ENCODE measurements at regions not wholly inside any gene's neighbourhood (a gene's known extent, or its start where the extent isn't known, plus 50 kb on each side); places are given as distances from the start of the nearest gene placed in this dataset.
A peak's percentile ranks its signal among the peaks of the same experiment; 100 is the strongest.

GRCh38 chr15:66623801-66624453 lies 58.1 kb upstream of the LCTL start:
- TF ChIP-seq CTCF (IDR thresholded peaks at IDR 0.05 in 2 of 3, conservative IDR thresholded peaks at IDR 0.05 in 1 of 3; ENCODE audit: insufficient read depth in 2 of 3, low read depth in 1 of 3, low read length in 3 of 3) (no peak), DACH1 (IDR thresholded peaks at IDR 0.05; ENCODE audit: partially characterized antibody) (peak; percentile 11), SMC3 (conservative IDR thresholded peaks at IDR 0.05; ENCODE audit: insufficient read depth, low read depth, low read length) (no peak), PRDM10 (IDR thresholded peaks at IDR 0.05; ENCODE audit: partially characterized antibody) (no peak), NCOA1 (IDR thresholded peaks at IDR 0.05; ENCODE audit: low read depth) (no peak), ZC3H8 (IDR thresholded peaks at IDR 0.05) (no peak), HMG20A (CRISPR knock-in tag; conservative IDR thresholded peaks at IDR 0.05) (peak; percentile 93), PPARD (CRISPR knock-in tag; IDR thresholded peaks at IDR 0.05) (peak; percentile 99), TEAD4 (IDR thresholded peaks at IDR 0.05; ENCODE audit: low read length) (no peak), TEAD4 (CRISPR knock-in tag; IDR thresholded peaks at IDR 0.05; ENCODE audit: borderline replicate concordance) (no peak), ZNF354B (CRISPR knock-in tag; IDR thresholded peaks at IDR 0.05) (peak; percentile 97), LCOR (CRISPR knock-in tag; IDR thresholded peaks at IDR 0.05) (no peak), NRF1 (conservative IDR thresholded peaks at IDR 0.05 in 1 of 2, IDR thresholded peaks at IDR 0.05 in 1 of 2) (no peak), POLR2AphosphoS2 (IDR thresholded peaks at IDR 0.05; ENCODE audit: low read length) (no peak), FOXP1 (CRISPR knock-in tag; IDR thresholded peaks at IDR 0.05) (no peak)

Data from K562 (cell line).